Endothelial cell (in vitro differentiated cells): ENCODE measurements at regions not wholly inside any gene's neighbourhood (a gene's known extent, or its start where the extent isn't known, plus 50 kb on each side); places are given as distances from the start of the nearest gene placed in this dataset.
"Not testable (repeated sequence)": the region's sequence is repeated elsewhere in the genome, so short reads cannot be mapped to it uniquely, and the experiment has no call there.

Experiments used
- DNase-seq: peaks from one replicate; pipeline ENCODE4 v3.0.0; 2021; ENCODE audit warnings: low spot score
- H3K27ac Mint-ChIP-seq: one replicate; pipeline ENCODE4 v1.8.0; 2021; ENCODE audit warnings: mixed read lengths, inconsistent platforms; ENCODE audit not compliant: unreplicated experiment
- H3K27me3 Mint-ChIP-seq: one replicate; pipeline ENCODE4 v1.8.0; 2021; ENCODE audit warnings: mild to moderate bottlenecking, moderate library complexity, mixed read lengths, inconsistent platforms; ENCODE audit not compliant: unreplicated experiment
- H3K36me3 Mint-ChIP-seq: one replicate; pipeline ENCODE4 v1.8.0; 2021; ENCODE audit warnings: mild to moderate bottlenecking, low read depth, mixed read lengths, inconsistent platforms; ENCODE audit not compliant: unreplicated experiment
- H3K4me1 Mint-ChIP-seq: one replicate; pipeline ENCODE4 v1.8.0; 2021; ENCODE audit warnings: mild to moderate bottlenecking, mixed read lengths, inconsistent platforms; ENCODE audit not compliant: unreplicated experiment
- H3K4me3 Mint-ChIP-seq: one replicate; pipeline ENCODE4 v1.8.0; 2021; ENCODE audit warnings: mild to moderate bottlenecking, mixed read lengths, inconsistent platforms; ENCODE audit not compliant: unreplicated experiment
- H3K9me3 Mint-ChIP-seq: one replicate; pipeline ENCODE4 v1.8.0; 2021; ENCODE audit warnings: mixed read lengths, inconsistent platforms; ENCODE audit not compliant: unreplicated experiment
- CTCF ChIP-seq: fragments of 200-600 bp; sonication (generic); IDR thresholded peaks from one replicate; pipeline ENCODE4 v1.5.0; 2021; ENCODE audit warnings: antibody characterized with exemption; ENCODE audit not compliant: unreplicated experiment

GRCh38 chr7:52609511-52609910 is 425.9 kb upstream of the POM121L12 start:
- no peak overlapping the region for H3K4me3 Mint-ChIP-seq
- no peak for TF ChIP-seq CTCF
- no peak overlapping the region for H3K27ac Mint-ChIP-seq
- H3K9me3 Mint-ChIP-seq: no peaks in the 10 kb centered on the region
- H3K36me3 Mint-ChIP-seq: no peaks in the 10 kb centered on the region
- no peaks in the 10 kb centered on the region for H3K27me3 Mint-ChIP-seq
- DNase-seq: no peak
- H3K4me1 Mint-ChIP-seq: no peaks in the 10 kb centered on the region

- Mint-ChIP-seq H3K27ac (no peak overlapping the region), H3K27me3 (peaks cover 2% of the 10 kb centered on the region), H3K9me3 (no peaks in the 10 kb centered on the region), H3K4me3 (no peak overlapping the region), H3K4me1 (no peaks in the 10 kb centered on the region), H3K36me3 (no peaks in the 10 kb centered on the region)
- no peak for TF ChIP-seq CTCF
- DNase-seq: no peak
Observed at GRCh38 chr7:52592698-52593097, 442.7 kb upstream of the POM121L12 start.

- H3K4me3 Mint-ChIP-seq: no peak overlapping the region
- H3K36me3 Mint-ChIP-seq: no peaks in the 10 kb centered on the region
- H3K27me3 Mint-ChIP-seq: no peaks in the 10 kb centered on the region
- H3K4me1 Mint-ChIP-seq: no peaks in the 10 kb centered on the region
- no peaks in the 10 kb centered on the region for H3K9me3 Mint-ChIP-seq
- no peak overlapping the region for H3K27ac Mint-ChIP-seq
- TF ChIP-seq CTCF: no peak
- DNase-seq: no peak
Observed at GRCh38 chr7:52586704-52587103, 448.7 kb upstream of the POM121L12 start.

- Mint-ChIP-seq H3K9me3 (no peaks in the 10 kb centered on the region), H3K4me3 (no peak overlapping the region), H3K4me1 (no peaks in the 10 kb centered on the region), H3K27me3 (no peaks in the 10 kb centered on the region), H3K27ac (no peak overlapping the region), H3K36me3 (no peaks in the 10 kb centered on the region)
- no peak for TF ChIP-seq CTCF
- DNase-seq: no peak
Observed at GRCh38 chr7:52584041-52584440, 451.4 kb upstream of the POM121L12 start.

GRCh38 chr7:52573141-52573540 is 462.3 kb upstream of the POM121L12 start:
- H3K4me1 Mint-ChIP-seq, H3K27me3 Mint-ChIP-seq, DNase-seq, H3K36me3 Mint-ChIP-seq, H3K9me3 Mint-ChIP-seq, H3K27ac Mint-ChIP-seq, H3K4me3 Mint-ChIP-seq: not testable (repeated sequence)

GRCh38 chr7:52571026-52571425 is 464.4 kb upstream of the POM121L12 start:
- Mint-ChIP-seq H3K27ac (no peak overlapping the region), H3K4me1 (no peaks in the 10 kb centered on the region), H3K27me3 (peaks cover 7% of the 10 kb centered on the region), H3K9me3 (no peaks in the 10 kb centered on the region), H3K36me3 (no peaks in the 10 kb centered on the region), H3K4me3 (no peak overlapping the region)
- no peak for TF ChIP-seq CTCF
- no peak for DNase-seq
